WERI-Rb-1 (cell line): ENCODE measurements at regions not wholly inside any gene's neighbourhood (a gene's known extent, or its start where the extent isn't known, plus 50 kb on each side); places are given as distances from the start of the nearest gene placed in this dataset.

Source experiments
- DNase-seq: peaks from one replicate; pipeline ENCODE4 v3.0.0-alpha.2; 2020
- H3K27ac ChIP-seq: fragments of 250-450 bp; sonication (Bioruptor Pico); 2 replicates; pipeline ENCODE4 v1.5.1; 2020; ENCODE audit warnings: mild to moderate bottlenecking, moderate library complexity
- H3K27me3 ChIP-seq: fragments of 250-450 bp; sonication (Bioruptor Pico); 2 replicates; pipeline ENCODE4 v1.5.1; 2021; ENCODE audit warnings: mild to moderate bottlenecking, low read depth, moderate library complexity; ENCODE audit not compliant: insufficient read depth, severe bottlenecking
- H3K36me3 ChIP-seq: fragments of 250-450 bp; sonication (Bioruptor Pico); 2 replicates; pipeline ENCODE4 v1.5.1; 2020; ENCODE audit warnings: mild to moderate bottlenecking, moderate library complexity
- H3K4me3 ChIP-seq: 2 replicates; pipeline ENCODE4 v1.5.1; 2011; ENCODE audit warnings: low read depth, mild to moderate bottlenecking, control low read depth, low read length
- H3K9me3 ChIP-seq: fragments of 250-450 bp; sonication (Bioruptor Pico); 2 replicates; pipeline ENCODE4 v1.5.1; 2021; ENCODE audit warnings: mild to moderate bottlenecking, moderate library complexity; ENCODE audit not compliant: severe bottlenecking
- TF ChIP-seq, protein P1 (sequence below): IDR thresholded peaks from 2 replicates; pipeline ENCODE4 v1.5.1; 2011; ENCODE audit warnings: low read depth, mild to moderate bottlenecking, control low read depth, inconsistent platforms, low read length

DNA sequence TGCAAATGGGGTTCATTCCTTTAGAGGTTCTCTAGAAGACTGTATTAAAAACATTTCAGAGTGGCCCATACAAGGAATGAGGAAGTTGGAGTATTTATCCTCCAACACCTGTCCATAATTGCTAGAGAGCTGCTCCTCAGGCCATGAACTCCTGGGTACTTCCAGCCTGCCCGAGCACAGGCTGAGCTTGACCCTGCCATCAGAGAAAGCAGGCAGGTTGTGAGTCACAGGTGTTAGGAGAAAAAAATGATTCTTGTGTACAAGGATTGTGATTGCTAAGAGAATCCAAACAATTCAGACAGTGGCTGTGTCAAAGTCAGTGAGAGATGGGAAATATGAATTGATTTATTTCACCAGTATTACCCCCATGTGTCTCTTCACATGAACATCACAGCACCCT lies 156.8 kb upstream of the GADL1 start:
- Histone ChIP-seq H3K4me3 (no peak overlapping the region), H3K27ac (no peak overlapping the region), H3K36me3 (no peaks in the 10 kb centered on the region), H3K27me3 (no peaks in the 10 kb centered on the region), H3K9me3 (no peaks in the 10 kb centered on the region)
- TF ChIP-seq, protein P1, sequence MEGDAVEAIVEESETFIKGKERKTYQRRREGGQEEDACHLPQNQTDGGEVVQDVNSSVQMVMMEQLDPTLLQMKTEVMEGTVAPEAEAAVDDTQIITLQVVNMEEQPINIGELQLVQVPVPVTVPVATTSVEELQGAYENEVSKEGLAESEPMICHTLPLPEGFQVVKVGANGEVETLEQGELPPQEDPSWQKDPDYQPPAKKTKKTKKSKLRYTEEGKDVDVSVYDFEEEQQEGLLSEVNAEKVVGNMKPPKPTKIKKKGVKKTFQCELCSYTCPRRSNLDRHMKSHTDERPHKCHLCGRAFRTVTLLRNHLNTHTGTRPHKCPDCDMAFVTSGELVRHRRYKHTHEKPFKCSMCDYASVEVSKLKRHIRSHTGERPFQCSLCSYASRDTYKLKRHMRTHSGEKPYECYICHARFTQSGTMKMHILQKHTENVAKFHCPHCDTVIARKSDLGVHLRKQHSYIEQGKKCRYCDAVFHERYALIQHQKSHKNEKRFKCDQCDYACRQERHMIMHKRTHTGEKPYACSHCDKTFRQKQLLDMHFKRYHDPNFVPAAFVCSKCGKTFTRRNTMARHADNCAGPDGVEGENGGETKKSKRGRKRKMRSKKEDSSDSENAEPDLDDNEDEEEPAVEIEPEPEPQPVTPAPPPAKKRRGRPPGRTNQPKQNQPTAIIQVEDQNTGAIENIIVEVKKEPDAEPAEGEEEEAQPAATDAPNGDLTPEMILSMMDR = no peak
- no peak for DNase-seq

DNA sequence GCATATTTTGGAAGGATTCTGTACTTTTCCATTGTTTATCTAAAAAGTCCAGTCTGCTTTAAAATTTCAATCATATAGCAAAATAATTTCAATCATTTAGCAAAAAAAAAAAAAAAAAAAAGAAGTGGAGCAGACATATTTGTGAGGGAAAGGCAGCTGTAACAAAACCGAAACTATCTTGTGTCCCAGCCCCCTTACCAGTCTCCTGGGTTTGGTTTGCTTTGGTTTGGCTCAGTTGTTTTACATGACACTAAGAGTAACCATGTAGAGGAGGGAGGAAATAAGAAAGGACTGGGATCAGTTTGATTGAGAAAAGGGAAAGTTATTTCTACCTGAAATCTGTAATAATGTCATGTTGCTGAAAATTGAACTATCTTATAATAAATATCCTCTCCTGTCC lies 158.8 kb upstream of the GADL1 start:
- Histone ChIP-seq H3K9me3 (no peaks in the 10 kb centered on the region), H3K27me3 (no peaks in the 10 kb centered on the region), H3K4me3 (no peak overlapping the region), H3K27ac (no peak overlapping the region), H3K36me3 (no peaks in the 10 kb centered on the region)
- no peak for DNase-seq
- TF ChIP-seq, protein P1 = no peak

DNA sequence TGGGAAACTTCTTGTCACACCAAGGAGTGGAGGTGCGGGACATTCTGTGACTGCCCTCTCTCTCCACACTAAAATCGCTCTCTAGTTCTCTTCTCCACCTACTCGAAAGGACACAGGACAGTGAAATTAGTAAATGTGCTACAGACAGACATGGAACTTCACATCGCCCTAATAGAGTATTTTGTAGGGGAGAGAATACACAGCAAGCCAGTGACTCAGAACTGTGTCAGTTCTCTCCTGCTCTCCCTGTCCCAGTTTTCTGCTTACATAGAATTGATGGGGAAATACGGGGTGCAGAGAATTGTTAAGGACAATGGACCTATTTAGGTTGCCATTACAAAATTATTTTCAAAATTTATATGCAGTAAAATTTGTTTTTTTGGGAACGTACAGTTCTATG lies 159.6 kb upstream of the GADL1 start:
- Histone ChIP-seq H3K4me3 (no peak overlapping the region), H3K9me3 (no peaks in the 10 kb centered on the region), H3K36me3 (no peaks in the 10 kb centered on the region), H3K27ac (no peak overlapping the region), H3K27me3 (no peaks in the 10 kb centered on the region)
- no peak for DNase-seq
- TF ChIP-seq, protein P1 = no peak

DNA sequence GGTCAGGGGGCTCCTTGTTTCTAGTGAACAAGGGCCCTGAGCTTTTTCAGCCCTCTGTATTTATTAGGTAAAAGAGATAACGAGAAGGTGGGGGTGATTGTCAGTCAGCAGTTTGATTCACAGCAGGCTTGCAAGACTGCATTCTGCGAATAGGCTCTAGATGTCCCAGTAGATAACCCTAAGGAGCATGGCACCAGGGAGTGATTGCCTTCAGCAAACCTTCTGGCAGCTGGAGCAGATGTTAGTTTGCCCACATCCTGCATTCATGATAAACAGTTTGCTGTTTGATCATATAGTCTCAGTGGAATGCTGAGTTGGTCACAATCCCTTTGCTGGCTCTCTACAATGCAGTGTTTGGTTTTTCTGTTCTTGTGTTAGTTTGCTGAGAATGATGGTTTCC lies 161.3 kb upstream of the GADL1 start:
- no peak overlapping the region for H3K27ac ChIP-seq
- no peaks in the 10 kb centered on the region for H3K9me3 ChIP-seq
- no peak for DNase-seq
- TF ChIP-seq, protein P1 = no peak
- H3K36me3 ChIP-seq = no peaks in the 10 kb centered on the region
- H3K4me3 ChIP-seq = no peak overlapping the region
- no peaks in the 10 kb centered on the region for H3K27me3 ChIP-seq

DNA sequence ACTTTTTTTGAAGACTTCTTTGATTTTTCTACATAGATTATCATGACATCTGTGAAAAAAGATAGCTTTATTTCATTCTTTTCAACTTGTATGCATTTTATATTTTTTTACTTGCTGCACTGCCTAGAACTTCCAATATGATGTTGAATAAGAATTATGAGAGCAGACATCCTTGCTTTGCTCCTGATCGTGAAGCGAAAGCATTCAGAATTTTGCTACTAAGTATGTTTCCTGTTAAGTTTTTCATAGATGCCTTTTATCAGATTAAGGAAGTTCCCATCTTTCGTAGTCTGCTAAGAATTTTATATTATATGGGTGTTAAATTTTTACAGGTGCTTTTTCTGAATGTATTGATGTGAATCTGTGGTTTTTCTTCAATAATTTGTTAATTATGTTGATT lies 163.4 kb upstream of the GADL1 start:
- Histone ChIP-seq H3K4me3 (no peak overlapping the region), H3K27ac (no peak overlapping the region), H3K9me3 (no peaks in the 10 kb centered on the region), H3K27me3 (no peaks in the 10 kb centered on the region), H3K36me3 (no peaks in the 10 kb centered on the region)
- TF ChIP-seq, protein P1 = no peak
- no peak for DNase-seq

DNA sequence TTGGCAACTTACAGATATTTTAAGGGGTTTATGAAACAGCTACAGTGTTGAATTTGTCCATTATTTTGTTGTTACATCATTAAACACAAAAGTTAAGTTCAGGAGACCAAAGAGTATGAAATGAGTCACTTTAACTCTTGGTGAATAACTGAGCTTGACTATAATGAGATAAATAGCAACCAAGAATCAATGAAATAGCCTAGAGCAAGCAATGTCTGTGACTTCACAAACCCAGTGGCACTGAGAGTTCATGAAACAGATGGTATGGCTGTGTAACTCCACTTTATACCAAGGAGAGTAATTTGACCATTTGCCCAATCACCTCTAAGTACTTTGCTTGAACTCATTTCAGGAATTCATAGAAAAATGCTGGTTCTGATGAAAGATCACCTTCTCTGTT lies 169.6 kb upstream of the GADL1 start:
- Histone ChIP-seq H3K9me3 (no peaks in the 10 kb centered on the region), H3K27me3 (no peaks in the 10 kb centered on the region), H3K36me3 (no peaks in the 10 kb centered on the region), H3K4me3 (no peak overlapping the region), H3K27ac (no peak overlapping the region)
- DNase-seq = no peak
- TF ChIP-seq, protein P1 = no peak
